ENCODE measurements at regions not wholly inside any gene's neighbourhood (a gene's known extent, or its start where the extent isn't known, plus 50 kb on each side); places are given as distances from the start of the nearest gene placed in this dataset.

DNA sequence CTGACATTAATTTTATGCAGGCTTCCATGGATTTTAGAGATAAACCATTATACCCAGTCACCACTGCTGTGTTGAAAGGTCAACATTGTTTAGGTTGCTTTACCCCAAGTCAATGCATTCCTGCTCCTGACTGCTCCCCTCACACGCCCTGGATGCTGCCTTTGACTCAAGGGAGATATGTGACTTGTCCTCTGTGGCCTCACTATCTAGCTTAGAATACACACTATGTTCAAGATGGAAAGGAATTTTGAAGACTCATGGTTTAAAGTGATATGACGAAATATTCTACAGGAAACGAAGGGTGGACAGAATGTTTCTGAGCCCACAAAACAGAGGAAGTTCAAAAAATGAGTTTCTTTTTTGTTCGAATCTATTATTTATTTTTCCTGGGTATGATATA, 170.4 kb upstream of the NR5A2 start:
- DNase-seq = peak; percentile 5 to 46
- no TSS peak for BruUV-seq (replicated peaks)
- intact Hi-C loops (cut with micrococcal nuclease; ENCODE audit: unreplicated experiment) = no loop called here
- no peak overlapping the region for H3K4me3 Mint-ChIP-seq (ENCODE audit: unreplicated experiment)
- TF ChIP-seq, protein P1, sequence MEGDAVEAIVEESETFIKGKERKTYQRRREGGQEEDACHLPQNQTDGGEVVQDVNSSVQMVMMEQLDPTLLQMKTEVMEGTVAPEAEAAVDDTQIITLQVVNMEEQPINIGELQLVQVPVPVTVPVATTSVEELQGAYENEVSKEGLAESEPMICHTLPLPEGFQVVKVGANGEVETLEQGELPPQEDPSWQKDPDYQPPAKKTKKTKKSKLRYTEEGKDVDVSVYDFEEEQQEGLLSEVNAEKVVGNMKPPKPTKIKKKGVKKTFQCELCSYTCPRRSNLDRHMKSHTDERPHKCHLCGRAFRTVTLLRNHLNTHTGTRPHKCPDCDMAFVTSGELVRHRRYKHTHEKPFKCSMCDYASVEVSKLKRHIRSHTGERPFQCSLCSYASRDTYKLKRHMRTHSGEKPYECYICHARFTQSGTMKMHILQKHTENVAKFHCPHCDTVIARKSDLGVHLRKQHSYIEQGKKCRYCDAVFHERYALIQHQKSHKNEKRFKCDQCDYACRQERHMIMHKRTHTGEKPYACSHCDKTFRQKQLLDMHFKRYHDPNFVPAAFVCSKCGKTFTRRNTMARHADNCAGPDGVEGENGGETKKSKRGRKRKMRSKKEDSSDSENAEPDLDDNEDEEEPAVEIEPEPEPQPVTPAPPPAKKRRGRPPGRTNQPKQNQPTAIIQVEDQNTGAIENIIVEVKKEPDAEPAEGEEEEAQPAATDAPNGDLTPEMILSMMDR (IDR thresholded peaks at IDR 0.05; ENCODE audit: insufficient read depth in 1 of 2, low read depth in 1 of 2, low read length in 1 of 2, severe bottlenecking in 1 of 2, unreplicated experiment in 1 of 2) = no peak
- CTCF ChIA-PET = no interaction called here
- POLR2A ChIA-PET = no interaction called here
- H3K4me3 ChIP-seq (ENCODE audit: low read depth, low read length) = no peak overlapping the region
- no peaks in the 10 kb centered on the region for H3K9me3 Mint-ChIP-seq (ENCODE audit: unreplicated experiment)
- no peaks in the 10 kb centered on the region for H3K27me3 Mint-ChIP-seq (ENCODE audit: insufficient read depth, unreplicated experiment)
- H3K4me1 Mint-ChIP-seq (ENCODE audit: low read depth, unreplicated experiment) = peaks cover 19% of the 10 kb centered on the region
- peaks cover 20% of the 10 kb centered on the region for H3K4me1 ChIP-seq
- H3K27me3 ChIP-seq (replicated peaks; ENCODE audit: control insufficient read depth, insufficient read depth, low read length) = no peaks in the 10 kb centered on the region
- no peaks in the 10 kb centered on the region for H3K36me3 ChIP-seq (ENCODE audit: control insufficient read depth, insufficient read depth, low read length)
- H3K9me3 ChIP-seq = no peaks in the 10 kb centered on the region
- H3K27ac Mint-ChIP-seq (ENCODE audit: unreplicated experiment) = no peak overlapping the region
- H3K36me3 Mint-ChIP-seq (ENCODE audit: insufficient read depth, unreplicated experiment) = no peaks in the 10 kb centered on the region

DNA sequence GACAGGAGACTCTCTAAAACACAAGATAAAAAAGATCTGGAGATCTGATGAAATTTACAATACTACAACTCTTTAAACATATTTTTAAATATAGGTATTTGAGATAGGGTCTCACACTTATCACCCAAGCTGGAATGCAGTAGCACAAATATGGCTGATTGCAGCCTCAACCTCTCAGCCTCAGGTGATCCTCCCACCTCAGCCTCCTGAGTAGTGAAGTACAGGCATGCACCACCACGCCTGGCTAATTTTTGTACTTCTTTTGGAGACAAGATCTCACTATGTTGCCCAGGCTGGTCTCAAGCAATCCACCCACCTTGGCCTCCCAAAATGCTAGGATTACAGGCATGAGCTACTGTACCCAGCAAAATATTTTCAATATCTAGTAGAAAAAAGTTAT, 170.0 kb upstream of the NR5A2 start:
- H3K36me3 Mint-ChIP-seq (ENCODE audit: insufficient read depth, unreplicated experiment) = no peaks in the 10 kb centered on the region
- TF ChIP-seq, protein P1 (IDR thresholded peaks at IDR 0.05; ENCODE audit: insufficient read depth in 1 of 2, low read depth in 1 of 2, low read length in 1 of 2, severe bottlenecking in 1 of 2, unreplicated experiment in 1 of 2) = no peak
- no peaks in the 10 kb centered on the region for H3K27me3 ChIP-seq (replicated peaks; ENCODE audit: control insufficient read depth, insufficient read depth, low read length)
- no TSS peak for BruUV-seq (replicated peaks)
- H3K4me1 Mint-ChIP-seq (ENCODE audit: low read depth, unreplicated experiment) = peaks cover 19% of the 10 kb centered on the region
- CTCF ChIA-PET = no interaction called here
- no peaks in the 10 kb centered on the region for H3K27me3 Mint-ChIP-seq (ENCODE audit: insufficient read depth, unreplicated experiment)
- no peak for DNase-seq
- H3K27ac Mint-ChIP-seq (ENCODE audit: unreplicated experiment) = no peak overlapping the region
- H3K36me3 ChIP-seq (ENCODE audit: control insufficient read depth, insufficient read depth, low read length) = no peaks in the 10 kb centered on the region
- no peaks in the 10 kb centered on the region for H3K9me3 Mint-ChIP-seq (ENCODE audit: unreplicated experiment)
- H3K4me1 ChIP-seq = peaks cover 20% of the 10 kb centered on the region
- H3K9me3 ChIP-seq = no peaks in the 10 kb centered on the region
- H3K4me3 ChIP-seq (ENCODE audit: low read depth, low read length) = no peak overlapping the region
- intact Hi-C loops (cut with micrococcal nuclease; ENCODE audit: unreplicated experiment) = no loop called here
- H3K4me3 Mint-ChIP-seq (ENCODE audit: unreplicated experiment) = no peak overlapping the region
- POLR2A ChIA-PET = no interaction called here

DNA sequence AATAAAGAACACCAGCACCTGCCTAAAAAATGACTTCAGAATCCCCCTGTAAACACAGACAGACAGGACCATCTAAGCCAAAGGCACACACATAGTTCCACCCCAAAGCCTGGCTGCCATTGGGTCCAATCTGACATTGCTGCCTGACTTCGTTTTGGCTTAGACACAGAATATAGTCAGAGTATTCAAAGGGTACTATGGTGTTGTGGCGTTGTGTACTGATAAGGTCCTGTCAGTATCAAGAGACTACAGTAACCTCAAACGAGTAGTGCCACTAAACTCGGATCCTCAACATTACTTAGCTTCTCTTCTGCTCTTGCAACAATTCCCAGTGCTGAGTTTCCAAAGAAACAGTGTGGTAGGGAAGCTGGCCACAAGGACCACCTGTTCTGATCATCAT, 169.3 kb upstream of the NR5A2 start:
- peaks cover 20% of the 10 kb centered on the region for H3K4me1 ChIP-seq
- POLR2A ChIA-PET = no interaction called here
- Mint-ChIP-seq H3K4me1 (ENCODE audit: low read depth, unreplicated experiment) (peaks cover 19% of the 10 kb centered on the region), H3K36me3 (ENCODE audit: insufficient read depth, unreplicated experiment) (no peaks in the 10 kb centered on the region), H3K4me3 (ENCODE audit: unreplicated experiment) (no peak overlapping the region), H3K27ac (ENCODE audit: unreplicated experiment) (no peak overlapping the region), H3K27me3 (ENCODE audit: insufficient read depth, unreplicated experiment) (no peaks in the 10 kb centered on the region), H3K9me3 (ENCODE audit: unreplicated experiment) (no peaks in the 10 kb centered on the region)
- TF ChIP-seq, protein P1 (IDR thresholded peaks at IDR 0.05; ENCODE audit: insufficient read depth in 1 of 2, low read depth in 1 of 2, low read length in 1 of 2, severe bottlenecking in 1 of 2, unreplicated experiment in 1 of 2) = no peak
- no peaks in the 10 kb centered on the region for H3K27me3 ChIP-seq (replicated peaks; ENCODE audit: control insufficient read depth, insufficient read depth, low read length)
- no peaks in the 10 kb centered on the region for H3K36me3 ChIP-seq (ENCODE audit: control insufficient read depth, insufficient read depth, low read length)
- H3K4me3 ChIP-seq (ENCODE audit: low read depth, low read length) = no peak overlapping the region
- no peak for DNase-seq
- H3K9me3 ChIP-seq = no peaks in the 10 kb centered on the region
- no TSS peak for BruUV-seq (replicated peaks)
- intact Hi-C loops (cut with micrococcal nuclease; ENCODE audit: unreplicated experiment) = no loop called here
- CTCF ChIA-PET = no interaction called here

All from Caco-2 (cell line).